ENCODE measurements at regions not wholly inside any gene's neighbourhood (a gene's known extent, or its start where the extent isn't known, plus 50 kb on each side); places are given as distances from the start of the nearest gene placed in this dataset.

DNA sequence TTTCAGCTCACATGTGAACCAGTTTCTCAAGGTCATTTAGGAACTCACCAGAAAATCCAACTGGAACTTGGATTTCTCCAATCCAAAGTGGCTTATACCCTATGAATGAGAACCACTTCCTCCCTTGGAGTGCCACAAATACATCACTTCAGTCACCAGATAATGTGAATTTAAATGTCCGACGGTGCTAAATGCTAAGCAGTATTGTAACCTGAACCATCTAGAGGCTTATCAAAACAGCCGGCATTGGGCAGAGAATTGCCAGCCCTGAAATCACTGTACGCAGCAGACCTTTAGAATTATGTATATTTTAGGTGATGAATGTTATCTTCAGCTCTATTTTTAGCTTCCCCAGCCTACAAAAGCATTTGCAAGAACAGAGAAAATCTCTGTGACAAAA lies 76.8 kb upstream of the COX20 start:
- Histone ChIP-seq H2AFZ (ENCODE audit: low read depth, low read length, severe bottlenecking) (peak overlapping the region; percentile 14), H3K36me3 (ENCODE audit: low read length) (no peaks in the 10 kb centered on the region), H3K4me2 (ENCODE audit: low read depth, low read length, poor library complexity, severe bottlenecking) (peak overlapping the region; percentile 57), H3K27me3 (ENCODE audit: low read length) (no peaks in the 10 kb centered on the region), H3K9me3 (ENCODE audit: insufficient read depth, low read length) (no peaks in the 10 kb centered on the region), H3K9me2 (replicated peaks; ENCODE audit: insufficient read depth, low read length) (no peaks in the 10 kb centered on the region), H3K9ac (ENCODE audit: low read length) (peak overlapping the region; percentile 40), H3K4me3 (ENCODE audit: insufficient read depth, low read length, poor library complexity, severe bottlenecking) (no peak overlapping the region), H3K79me2 (ENCODE audit: insufficient read depth, low read length) (no peaks in the 10 kb centered on the region), H3F3A (ENCODE audit: insufficient read depth) (peaks cover 47% of the 10 kb centered on the region), H3K27ac (ENCODE audit: low read depth, low read length) (peak overlapping the region; percentile 92), H4K20me1 (ENCODE audit: low read depth, low read length) (no peaks in the 10 kb centered on the region)
- TF ChIP-seq, protein P1, sequence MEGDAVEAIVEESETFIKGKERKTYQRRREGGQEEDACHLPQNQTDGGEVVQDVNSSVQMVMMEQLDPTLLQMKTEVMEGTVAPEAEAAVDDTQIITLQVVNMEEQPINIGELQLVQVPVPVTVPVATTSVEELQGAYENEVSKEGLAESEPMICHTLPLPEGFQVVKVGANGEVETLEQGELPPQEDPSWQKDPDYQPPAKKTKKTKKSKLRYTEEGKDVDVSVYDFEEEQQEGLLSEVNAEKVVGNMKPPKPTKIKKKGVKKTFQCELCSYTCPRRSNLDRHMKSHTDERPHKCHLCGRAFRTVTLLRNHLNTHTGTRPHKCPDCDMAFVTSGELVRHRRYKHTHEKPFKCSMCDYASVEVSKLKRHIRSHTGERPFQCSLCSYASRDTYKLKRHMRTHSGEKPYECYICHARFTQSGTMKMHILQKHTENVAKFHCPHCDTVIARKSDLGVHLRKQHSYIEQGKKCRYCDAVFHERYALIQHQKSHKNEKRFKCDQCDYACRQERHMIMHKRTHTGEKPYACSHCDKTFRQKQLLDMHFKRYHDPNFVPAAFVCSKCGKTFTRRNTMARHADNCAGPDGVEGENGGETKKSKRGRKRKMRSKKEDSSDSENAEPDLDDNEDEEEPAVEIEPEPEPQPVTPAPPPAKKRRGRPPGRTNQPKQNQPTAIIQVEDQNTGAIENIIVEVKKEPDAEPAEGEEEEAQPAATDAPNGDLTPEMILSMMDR (IDR thresholded peaks at IDR 0.05; ENCODE audit: insufficient read depth, low read length, poor library complexity, severe bottlenecking), result no peak
- TF ChIP-seq EZH2phosphoT487 (conservative IDR thresholded peaks at IDR 0.05; ENCODE audit: low read length), result no peak

DNA sequence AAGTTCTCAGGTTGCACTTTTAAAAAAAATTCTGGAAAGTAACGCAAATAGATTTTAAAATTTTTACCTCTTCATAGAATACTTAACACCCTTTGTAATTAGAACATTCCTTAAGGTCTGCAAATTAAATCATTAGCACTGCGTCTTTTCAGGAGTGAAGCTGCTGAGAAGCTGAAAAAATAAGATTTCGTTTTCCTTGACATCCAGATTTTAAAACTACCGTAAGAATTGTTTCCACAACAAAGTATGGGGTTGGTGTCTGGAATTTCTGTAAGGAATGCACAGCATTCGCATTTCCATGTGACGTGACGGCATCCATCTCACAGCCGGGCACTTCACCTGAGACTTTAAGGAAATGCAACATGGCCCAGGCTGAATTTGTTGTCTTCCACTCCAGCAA lies 76.3 kb upstream of the COX20 start:
- H3K79me2 ChIP-seq (ENCODE audit: insufficient read depth, low read length), result no peaks in the 10 kb centered on the region
- H3K4me2 ChIP-seq (ENCODE audit: low read depth, low read length, poor library complexity, severe bottlenecking), result peak overlapping the region; percentile 57
- peak overlapping the region; percentile 40 for H3K9ac ChIP-seq (ENCODE audit: low read length)

DNA sequence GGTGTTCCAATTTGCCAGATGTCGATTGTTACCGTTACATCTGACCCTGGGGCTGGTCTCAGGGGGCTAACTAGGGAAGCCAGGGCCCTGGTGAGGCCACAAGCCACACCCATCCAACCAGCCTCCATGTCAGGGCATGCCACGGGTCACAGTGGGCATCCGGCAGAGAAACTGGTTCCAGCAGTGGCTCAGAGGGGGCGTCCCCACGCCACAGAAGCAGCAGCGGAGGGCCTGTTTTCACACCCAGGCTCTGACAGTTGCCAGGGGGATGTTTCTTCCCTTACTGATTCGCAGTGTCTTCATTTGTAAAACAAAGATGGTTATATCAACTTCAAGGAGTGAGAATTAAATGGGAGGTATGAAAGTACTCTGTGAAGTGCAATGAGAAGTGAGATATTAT lies 75.0 kb upstream of the COX20 start:
- Histone ChIP-seq H3K79me2 (ENCODE audit: insufficient read depth, low read length) (no peaks in the 10 kb centered on the region), H2AFZ (ENCODE audit: low read depth, low read length, severe bottlenecking) (peak overlapping the region; percentile 27), H3F3A (ENCODE audit: insufficient read depth) (peaks cover 51% of the 10 kb centered on the region), H3K27ac (ENCODE audit: low read depth, low read length) (peak overlapping the region; percentile 92), H3K4me2 (ENCODE audit: low read depth, low read length, poor library complexity, severe bottlenecking) (peak overlapping the region; percentile 46), H3K9me3 (ENCODE audit: insufficient read depth, low read length) (no peaks in the 10 kb centered on the region), H4K20me1 (ENCODE audit: low read depth, low read length) (no peaks in the 10 kb centered on the region), H3K9me2 (replicated peaks; ENCODE audit: insufficient read depth, low read length) (no peaks in the 10 kb centered on the region), H3K9ac (ENCODE audit: low read length) (peak overlapping the region; percentile 40), H3K4me3 (ENCODE audit: insufficient read depth, low read length, poor library complexity, severe bottlenecking) (no peak overlapping the region), H3K27me3 (ENCODE audit: low read length) (no peaks in the 10 kb centered on the region), H3K36me3 (ENCODE audit: low read length) (no peaks in the 10 kb centered on the region)
- TF ChIP-seq, protein P1 (IDR thresholded peaks at IDR 0.05; ENCODE audit: insufficient read depth, low read length, poor library complexity, severe bottlenecking), result no peak
- TF ChIP-seq EZH2phosphoT487 (conservative IDR thresholded peaks at IDR 0.05; ENCODE audit: low read length), result no peak

More for the DNA sequence above, 76.3 kb upstream of the COX20 start:
- Histone ChIP-seq H2AFZ (ENCODE audit: low read depth, low read length, severe bottlenecking) (no peak overlapping the region), H3K4me3 (ENCODE audit: insufficient read depth, low read length, poor library complexity, severe bottlenecking) (no peak overlapping the region), H4K20me1 (ENCODE audit: low read depth, low read length) (no peaks in the 10 kb centered on the region), H3K27me3 (ENCODE audit: low read length) (no peaks in the 10 kb centered on the region), H3K27ac (ENCODE audit: low read depth, low read length) (peak overlapping the region; percentile 92), H3F3A (ENCODE audit: insufficient read depth) (peaks cover 47% of the 10 kb centered on the region), H3K9me2 (replicated peaks; ENCODE audit: insufficient read depth, low read length) (no peaks in the 10 kb centered on the region), H3K36me3 (ENCODE audit: low read length) (no peaks in the 10 kb centered on the region), H3K9me3 (ENCODE audit: insufficient read depth, low read length) (no peaks in the 10 kb centered on the region)
- no peak for TF ChIP-seq EZH2phosphoT487 (conservative IDR thresholded peaks at IDR 0.05; ENCODE audit: low read length)
- TF ChIP-seq, protein P1 (IDR thresholded peaks at IDR 0.05; ENCODE audit: insufficient read depth, low read length, poor library complexity, severe bottlenecking), result no peak
